HL-60 (cell line): ENCODE measurements at regions not wholly inside any gene's neighbourhood (a gene's known extent, or its start where the extent isn't known, plus 50 kb on each side); places are given as distances from the start of the nearest gene placed in this dataset.

Experiments
- CTCF ChIP-seq: IDR thresholded peaks from one replicate; pipeline ENCODE4 v1.5.1; 2011; ENCODE audit warnings: low read length, control low read depth, inconsistent platforms; ENCODE audit not compliant: insufficient read depth
- GABPA ChIP-seq: IDR thresholded peaks from 2 replicates; pipeline ENCODE4 v1.6.1; 2012; ENCODE audit warnings: low read depth
- POLR2AphosphoS5 ChIP-seq: IDR thresholded peaks from 2 replicates; pipeline ENCODE4 v1.6.1; 2012; ENCODE audit warnings: low read depth

GRCh38 chr22:26906464-26906863 lies 249.1 kb downstream of the MIAT start:
- TF ChIP-seq CTCF, result no peak
- no peak for TF ChIP-seq GABPA
- TF ChIP-seq POLR2AphosphoS5, result no peak
